Stimulated activated CD8-positive, alpha-beta memory T cell treated with anti-CD3 and anti-CD28 coated beads, Interleukin-4, amount 100 ng/mL, for 1 hour (primary cell): ENCODE measurements at regions not wholly inside any gene's neighbourhood (a gene's known extent, or its start where the extent isn't known, plus 50 kb on each side); places are given as distances from the start of the nearest gene placed in this dataset.
"Not testable (repeated sequence)": the region's sequence is repeated elsewhere in the genome, so short reads cannot be mapped to it uniquely, and the experiment has no call there.

ENCODE experiments used
- DNase-seq, 2 donors: peaks; one replicate each; pipeline ENCODE4 v3.0.0-alpha.2; 2020; ENCODE audit warnings: low read depth in 2 of 2, low spot score in 1 of 2

- no peak for DNase-seq
These were observed 51.0 kb upstream of the RCBTB2 start for GRCh38 chr13:48583859-48584311.

- DNase-seq: no peak
These were observed 52.6 kb upstream of the RCBTB2 start for GRCh38 chr13:48585456-48585840.

GRCh38 chr13:48586591-48587103 is 53.8 kb upstream of the RCBTB2 start:
- DNase-seq: no peak

GRCh38 chr13:48588120-48588519 is 55.2 kb upstream of the RCBTB2 start:
- no peak for DNase-seq

- DNase-seq: no peak
These were observed 57.4 kb upstream of the RCBTB2 start for GRCh38 chr13:48590141-48590901.

GRCh38 chr13:48591124-48591872 is 58.4 kb upstream of the RCBTB2 start:
- DNase-seq: not testable (repeated sequence)

- DNase-seq: no peak
These were observed 59.2 kb upstream of the RCBTB2 start for GRCh38 chr13:48591889-48592687.

GRCh38 chr13:48592688-48593049 is 59.8 kb upstream of the RCBTB2 start:
- DNase-seq: no peak

- no peak for DNase-seq
These were observed 60.2 kb upstream of the CYSLTR2 start for GRCh38 chr13:48593536-48593935.

GRCh38 chr13:48594096-48594815 is 59.5 kb upstream of the CYSLTR2 start:
- DNase-seq: no peak

- peak in 1 of 2 donors; percentile 13 for DNase-seq
These were observed 58.0 kb upstream of the CYSLTR2 start for GRCh38 chr13:48595431-48596429.

- DNase-seq: no peak
These were observed 53.1 kb upstream of the CYSLTR2 start for GRCh38 chr13:48600374-48601364.

- DNase-seq: no peak
These were observed 51.3 kb upstream of the CYSLTR2 start for GRCh38 chr13:48602296-48603016.

- no peak for DNase-seq
These were observed 50.4 kb upstream of the CYSLTR2 start for GRCh38 chr13:48603375-48603774.
